ENCODE measurements at regions not wholly inside any gene's neighbourhood (a gene's known extent, or its start where the extent isn't known, plus 50 kb on each side); places are given as distances from the start of the nearest gene placed in this dataset.
"Not testable (repeated sequence)": the region's sequence is repeated elsewhere in the genome, so short reads cannot be mapped to it uniquely, and the experiment has no call there.

DNA sequence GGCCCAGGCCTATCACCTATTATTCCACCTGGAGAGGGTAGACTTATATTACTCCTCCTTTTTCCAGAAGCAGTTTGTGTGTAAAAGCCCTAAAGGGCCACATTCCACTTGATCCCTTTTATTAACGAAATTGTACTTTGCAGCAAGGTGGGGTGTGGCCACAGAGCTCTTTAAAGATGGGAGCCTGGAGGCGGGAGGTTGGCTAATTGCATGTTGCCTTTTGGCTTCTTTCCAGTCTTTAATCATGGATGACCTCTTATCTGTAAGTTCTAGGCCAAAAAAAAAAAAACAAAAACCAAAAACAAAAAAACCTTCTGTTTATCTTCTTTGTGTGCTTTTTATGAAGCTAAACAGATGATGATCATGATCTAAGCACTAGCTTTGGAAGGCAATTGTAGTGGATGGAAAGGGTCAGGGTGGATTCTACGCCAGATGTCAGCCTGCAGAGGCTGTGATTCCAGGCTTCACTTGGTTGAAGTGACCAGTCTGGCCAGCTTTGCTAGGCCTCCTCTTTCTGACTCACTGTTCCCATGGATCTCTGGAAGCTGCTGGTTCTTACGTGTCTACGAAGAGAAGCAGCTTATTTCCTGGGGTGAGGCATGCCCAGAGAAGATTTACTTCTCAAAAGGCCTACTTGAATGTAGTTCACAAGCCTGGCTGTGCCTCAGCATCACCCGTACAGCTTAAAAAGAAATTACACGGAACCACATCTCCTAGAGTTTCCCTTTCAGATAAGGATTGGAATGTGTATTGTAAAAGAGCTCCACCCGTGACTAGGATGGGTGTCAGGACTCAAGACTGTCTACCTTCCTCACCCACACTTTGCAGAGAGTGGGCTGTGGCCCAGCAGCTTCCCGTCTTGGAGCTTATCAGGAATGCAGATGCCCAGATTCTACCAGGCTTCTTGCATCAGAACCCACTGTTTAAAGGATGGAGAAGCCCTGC, 330.9 kb upstream of the C2CD4B start:
- no peak for DNase-seq (ENCODE audit: low read depth in 2 of 3, low spot score in 2 of 3)

DNA sequence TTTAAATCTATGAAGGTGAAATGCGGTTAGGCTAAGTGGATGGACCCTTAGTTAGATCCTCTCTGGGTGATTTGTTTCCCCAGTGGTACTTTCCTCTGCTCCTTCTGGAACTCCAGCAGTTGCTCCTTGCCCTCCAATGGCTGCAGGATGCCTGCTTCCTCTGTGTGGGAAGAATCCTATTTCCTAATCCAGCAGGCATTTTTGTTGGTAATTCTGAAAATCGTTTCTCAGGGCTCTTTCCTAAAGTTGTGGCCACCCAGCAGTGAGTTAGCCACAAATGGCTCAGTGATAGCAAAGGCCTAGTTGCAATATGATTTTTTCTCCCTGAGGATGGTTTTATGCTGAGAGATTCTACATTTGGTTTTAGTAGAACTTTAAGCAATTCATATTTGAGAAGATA, 332.3 kb upstream of the C2CD4B start:
- DNase-seq (ENCODE audit: low read depth in 2 of 3, low spot score in 2 of 3) = no peak

DNA sequence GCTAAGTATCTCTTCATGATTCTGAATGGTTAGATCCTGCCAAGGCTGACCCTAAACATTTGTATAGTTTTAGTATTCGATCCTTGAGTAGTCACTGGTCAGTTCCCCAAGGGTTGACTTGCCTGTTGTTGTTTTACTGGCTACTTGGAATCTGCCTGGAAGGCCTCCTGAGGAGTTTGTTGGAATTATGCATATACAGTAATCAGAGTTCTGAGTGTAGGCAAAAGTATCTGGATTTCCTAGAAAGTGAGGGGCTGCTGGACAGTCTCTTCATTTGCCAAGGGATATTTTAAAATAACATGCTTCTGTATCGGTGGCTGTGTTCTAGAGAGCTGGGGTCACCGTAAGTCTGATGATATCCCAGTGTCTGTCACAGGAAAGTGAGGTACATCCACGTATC, 333.2 kb upstream of the C2CD4B start:
- no peak for DNase-seq (ENCODE audit: low read depth in 2 of 3, low spot score in 2 of 3)

- no peak for DNase-seq (ENCODE audit: low read depth in 2 of 3, low spot score in 2 of 3)
Observed at GRCh38 chr15:62498712-62499111, 333.6 kb upstream of the C2CD4B start.

DNA sequence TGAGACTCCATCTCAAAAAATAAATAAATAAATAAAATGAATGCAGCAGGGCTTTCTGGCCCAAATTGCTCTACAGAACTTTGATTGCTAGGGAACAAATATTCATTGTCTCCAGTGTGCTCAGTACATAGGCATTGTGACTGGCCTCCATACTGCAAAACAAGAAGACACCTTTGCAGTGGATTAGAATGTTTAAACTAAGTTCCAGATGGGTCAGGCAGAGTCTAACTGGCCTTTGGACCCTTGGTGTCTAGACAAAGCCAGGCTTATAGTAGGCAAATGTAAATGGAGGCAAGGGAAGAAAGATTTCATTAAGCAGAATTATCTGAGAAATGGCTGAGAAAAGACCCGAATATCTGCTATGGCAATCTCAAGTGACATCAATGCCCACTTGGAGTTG, 335.2 kb upstream of the C2CD4B start:
- DNase-seq (ENCODE audit: low read depth in 2 of 3, low spot score in 2 of 3) = no peak

DNA sequence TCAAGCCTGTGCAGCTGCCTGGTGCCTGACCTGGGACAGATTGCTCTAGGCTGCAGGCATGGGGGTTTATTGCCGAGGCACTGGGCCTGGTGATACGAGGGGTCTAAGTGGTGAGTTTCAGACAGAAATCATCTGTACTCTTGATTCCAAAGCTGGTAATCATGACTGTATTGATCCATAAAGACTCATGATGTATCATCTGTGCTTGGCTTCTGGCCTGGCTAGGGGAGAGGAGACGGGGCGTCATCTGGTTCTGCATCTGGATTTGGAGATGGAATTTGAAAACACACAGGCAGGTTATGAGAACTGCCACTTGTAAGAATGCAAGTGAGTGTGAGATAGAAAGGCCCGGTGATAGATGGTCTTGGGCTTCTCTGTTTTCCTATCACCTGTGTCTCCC, 337.4 kb upstream of the C2CD4B start:
- DNase-seq (ENCODE audit: low read depth in 2 of 3, low spot score in 2 of 3) = no peak

DNA sequence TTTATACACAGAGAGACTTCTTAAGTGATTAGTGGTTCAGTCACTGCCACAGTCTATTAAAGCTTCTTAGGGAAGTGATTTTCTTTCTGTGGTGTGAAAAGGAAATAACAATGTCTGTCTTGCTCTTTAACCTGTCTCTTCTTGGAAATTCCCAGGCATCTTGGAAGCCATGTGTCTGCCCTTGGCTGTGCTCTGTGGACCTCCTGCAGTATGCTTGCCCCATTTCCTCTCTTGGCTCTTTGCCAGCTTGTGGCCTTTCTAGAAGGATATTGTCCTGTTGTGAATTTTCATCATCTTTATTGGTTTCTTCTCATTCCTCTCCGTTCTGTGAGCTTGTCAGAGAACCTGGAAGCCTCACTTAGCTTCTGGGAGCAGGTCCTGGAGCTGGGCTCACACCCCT, 338.4 kb upstream of the C2CD4B start:
- no peak for DNase-seq (ENCODE audit: low read depth in 2 of 3, low spot score in 2 of 3)

DNA sequence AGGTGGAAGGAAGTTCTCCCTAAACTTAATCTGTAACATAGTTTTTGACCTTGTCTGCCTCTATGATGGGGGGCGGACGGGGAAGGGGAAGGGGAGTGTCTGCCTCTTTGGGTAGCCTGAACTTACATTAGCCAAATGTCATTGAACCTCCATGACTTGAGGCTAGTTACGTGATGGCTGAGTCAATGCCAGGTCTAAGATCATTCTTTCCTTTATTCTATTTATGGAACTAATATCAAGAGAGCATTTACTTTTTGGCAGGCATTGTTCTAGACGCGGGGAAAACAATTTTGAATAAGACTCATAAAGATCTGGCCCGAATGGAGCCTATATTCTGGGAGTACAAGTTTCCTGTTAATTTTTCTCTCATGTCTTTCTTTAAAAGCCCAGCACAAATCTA, 340.7 kb upstream of the C2CD4B start:
- DNase-seq (ENCODE audit: low read depth in 2 of 3, low spot score in 2 of 3) = no peak

GRCh38 chr15:62506217-62506805, 341.2 kb upstream of the C2CD4B start:
- DNase-seq (ENCODE audit: low read depth in 2 of 3, low spot score in 2 of 3) = no peak

DNA sequence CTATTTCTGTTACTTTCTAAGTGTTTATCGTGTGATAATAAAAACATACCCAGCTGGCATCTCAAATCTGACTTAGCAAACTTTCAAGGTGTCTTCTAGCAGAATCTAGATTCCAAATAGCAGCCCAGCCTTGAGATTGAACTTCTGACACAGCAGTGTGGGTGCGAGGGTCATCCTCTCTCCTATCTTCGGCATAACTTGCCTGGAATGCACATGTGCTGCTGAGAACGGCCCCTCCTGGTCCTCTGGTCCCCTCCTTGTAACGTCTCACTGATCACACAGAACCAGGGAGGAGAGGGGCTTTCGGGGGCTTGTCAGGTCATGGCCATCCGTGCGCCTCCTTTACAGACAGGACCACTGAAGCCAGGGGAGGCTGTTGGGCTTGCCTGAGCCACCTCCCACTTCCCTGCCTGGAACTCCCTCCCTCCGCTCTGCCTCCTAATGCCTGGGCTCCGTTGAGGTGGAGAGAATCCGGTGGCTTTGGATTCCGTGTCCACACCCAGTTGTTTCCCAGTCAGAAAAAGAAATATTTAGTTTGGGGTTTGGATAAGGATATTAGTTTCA, 344.4 kb upstream of the C2CD4B start:
- no peak for DNase-seq (ENCODE audit: low read depth in 2 of 3, low spot score in 2 of 3)

DNA sequence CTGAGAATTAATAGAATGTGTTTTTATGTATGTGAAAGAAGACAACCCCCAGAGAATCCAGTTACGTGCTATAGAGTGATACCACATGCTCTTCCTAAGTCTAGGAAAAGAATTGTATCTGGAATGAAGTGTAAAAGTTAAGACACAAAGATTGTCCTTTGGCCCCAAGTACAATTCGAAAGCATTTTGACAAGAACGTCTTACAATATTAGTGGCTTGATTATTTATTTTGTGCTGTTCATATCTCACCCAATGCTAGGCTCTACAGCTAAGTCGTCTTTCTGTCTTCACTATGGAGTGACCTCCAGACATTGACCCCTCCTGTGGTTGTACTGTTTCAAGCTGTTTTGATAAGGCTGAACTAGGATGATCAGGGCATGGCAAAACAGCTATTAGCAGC, 345.7 kb upstream of the C2CD4B start:
- DNase-seq (ENCODE audit: low read depth in 2 of 3, low spot score in 2 of 3) = no peak

DNA sequence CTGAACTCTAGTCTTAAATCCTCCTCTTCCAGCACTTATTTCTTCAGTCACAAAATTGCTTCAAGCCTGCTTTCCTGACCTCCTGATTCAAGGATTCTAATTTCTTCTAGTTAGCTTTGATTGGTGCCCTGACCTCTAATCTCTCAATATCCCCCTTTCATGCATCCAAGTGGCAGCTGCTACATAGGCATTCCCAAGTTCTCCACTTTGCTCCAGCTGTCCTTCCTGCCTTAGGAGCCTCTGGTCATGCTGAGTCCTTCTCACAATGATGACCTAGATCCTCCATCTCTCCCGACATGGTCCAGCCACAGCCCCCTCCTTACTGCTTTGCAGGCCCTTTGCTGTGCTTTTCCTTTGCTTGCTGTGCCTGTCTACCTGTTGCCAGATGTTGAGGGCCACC, 347.8 kb upstream of the C2CD4B start:
- no peak for DNase-seq (ENCODE audit: low read depth in 2 of 3, low spot score in 2 of 3)

- no peak for DNase-seq (ENCODE audit: low read depth in 2 of 3, low spot score in 2 of 3)
Observed at GRCh38 chr15:62513893-62514292, 348.8 kb upstream of the C2CD4B start.

GRCh38 chr15:62515696-62516395, 350.8 kb upstream of the C2CD4B start:
- no peak for DNase-seq (ENCODE audit: low read depth in 2 of 3, low spot score in 2 of 3)

GRCh38 chr15:62517541-62517940, 352.5 kb upstream of the C2CD4B start:
- DNase-seq (ENCODE audit: low read depth in 2 of 3, low spot score in 2 of 3) = no peak

- not testable (repeated sequence) for DNase-seq (ENCODE audit: low read depth in 2 of 3, low spot score in 2 of 3)
Observed at GRCh38 chr15:62518666-62519065, 353.6 kb upstream of the C2CD4B start.

GRCh38 chr15:62519900-62520299, 354.8 kb upstream of the C2CD4B start:
- no peak for DNase-seq (ENCODE audit: low read depth in 2 of 3, low spot score in 2 of 3)

- DNase-seq (ENCODE audit: low read depth in 2 of 3, low spot score in 2 of 3) = no peak
Observed at GRCh38 chr15:62520887-62521286, 355.8 kb upstream of the C2CD4B start.

DNA sequence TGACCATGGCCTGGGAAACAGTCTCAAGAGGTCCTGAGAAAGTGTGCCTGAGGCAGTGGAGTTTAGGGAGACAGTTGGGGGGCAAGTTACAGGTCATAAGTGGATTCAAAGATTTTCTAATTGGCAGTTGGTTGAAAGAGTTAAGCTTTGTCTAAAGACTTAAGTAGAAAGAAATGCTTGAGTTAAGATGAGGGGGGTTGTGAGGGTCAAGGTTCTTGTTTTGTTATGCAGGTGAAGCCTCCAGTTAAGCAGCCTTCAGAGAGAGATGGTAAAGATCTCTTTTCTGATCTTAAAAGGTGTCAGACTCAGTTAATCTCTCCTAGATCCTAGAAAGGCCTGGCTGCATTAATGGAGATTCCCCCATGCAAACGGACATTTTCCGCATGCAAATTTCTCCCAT, 356.3 kb upstream of the C2CD4B start:
- no peak for DNase-seq (ENCODE audit: low read depth in 2 of 3, low spot score in 2 of 3)

DNA sequence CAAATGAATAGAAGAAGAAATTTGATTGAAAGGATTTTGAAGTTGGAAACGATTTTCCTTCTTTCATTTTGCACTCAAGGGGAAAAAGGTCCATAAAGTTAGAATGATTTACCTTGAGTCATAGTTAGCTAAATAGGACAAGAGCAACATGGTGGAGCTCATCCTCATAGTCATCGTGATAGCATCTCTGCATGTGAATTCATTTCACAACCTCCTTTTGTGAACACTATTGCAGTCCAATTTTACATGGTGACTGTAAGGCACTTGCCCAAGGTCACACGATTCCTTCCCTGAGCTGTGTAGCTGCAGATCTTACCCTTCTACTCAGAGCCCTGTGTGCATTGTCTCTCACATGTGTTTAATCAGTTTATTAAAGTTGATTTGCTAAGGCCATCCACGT, 359.8 kb upstream of the C2CD4B start:
- no peak for DNase-seq (ENCODE audit: low read depth in 2 of 3, low spot score in 2 of 3)

- DNase-seq (ENCODE audit: low read depth in 2 of 3, low spot score in 2 of 3) = no peak
Observed at GRCh38 chr15:62527387-62527786, 362.3 kb upstream of the C2CD4B start.
